ENCODE measurements at regions not wholly inside any gene's neighbourhood (a gene's known extent, or its start where the extent isn't known, plus 50 kb on each side); places are given as distances from the start of the nearest gene placed in this dataset.

GRCh38 chr15:62802612-62803011 lies 239.9 kb upstream of the TPM1 start:
- no peaks in the 10 kb centered on the region for H3K9me3 Mint-ChIP-seq
- H3K27ac Mint-ChIP-seq: no peak overlapping the region
- H3K4me1 Mint-ChIP-seq (ENCODE audit: low read depth): no peaks in the 10 kb centered on the region
- intact Hi-C loops (cut with micrococcal nuclease): no loop called here
- no peaks in the 10 kb centered on the region for H3K27me3 Mint-ChIP-seq
- no peak overlapping the region for H3K4me3 Mint-ChIP-seq
- peaks cover 15% of the 10 kb centered on the region for H3K36me3 Mint-ChIP-seq (ENCODE audit: low read depth)

DNA sequence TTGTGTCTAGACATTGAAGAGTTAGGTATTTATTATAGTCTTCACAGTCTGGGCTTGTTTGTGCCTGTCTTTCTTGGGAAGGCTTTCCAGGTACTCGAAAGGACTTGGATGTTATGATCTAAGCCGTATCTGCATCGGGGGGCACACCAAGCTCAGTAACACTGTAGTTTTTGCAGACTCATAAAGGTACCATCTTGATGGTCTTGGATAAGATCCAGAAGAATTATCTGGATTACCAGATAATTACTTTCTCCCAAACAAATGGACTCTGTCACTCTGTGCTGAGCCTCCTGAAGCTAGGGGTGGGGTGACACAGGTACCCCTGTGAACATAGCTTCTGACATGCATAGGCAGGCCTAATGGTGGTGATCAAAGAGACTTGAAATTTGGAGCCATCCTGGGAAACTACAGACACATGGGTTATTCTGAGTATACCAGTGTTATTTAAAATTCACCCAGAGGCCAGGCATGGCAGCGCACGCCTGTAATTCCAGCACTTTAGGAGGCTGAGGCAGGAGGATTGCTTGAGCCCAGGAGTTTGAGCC lies 238.6 kb upstream of the TPM1 start:
- H3K27ac Mint-ChIP-seq: no peak overlapping the region
- peaks cover 13% of the 10 kb centered on the region for H3K36me3 Mint-ChIP-seq (ENCODE audit: low read depth)
- intact Hi-C loops (cut with micrococcal nuclease): no loop called here
- H3K9me3 Mint-ChIP-seq: no peaks in the 10 kb centered on the region
- H3K4me3 Mint-ChIP-seq: no peak overlapping the region
- no peaks in the 10 kb centered on the region for H3K4me1 Mint-ChIP-seq (ENCODE audit: low read depth)
- no peaks in the 10 kb centered on the region for H3K27me3 Mint-ChIP-seq

DNA sequence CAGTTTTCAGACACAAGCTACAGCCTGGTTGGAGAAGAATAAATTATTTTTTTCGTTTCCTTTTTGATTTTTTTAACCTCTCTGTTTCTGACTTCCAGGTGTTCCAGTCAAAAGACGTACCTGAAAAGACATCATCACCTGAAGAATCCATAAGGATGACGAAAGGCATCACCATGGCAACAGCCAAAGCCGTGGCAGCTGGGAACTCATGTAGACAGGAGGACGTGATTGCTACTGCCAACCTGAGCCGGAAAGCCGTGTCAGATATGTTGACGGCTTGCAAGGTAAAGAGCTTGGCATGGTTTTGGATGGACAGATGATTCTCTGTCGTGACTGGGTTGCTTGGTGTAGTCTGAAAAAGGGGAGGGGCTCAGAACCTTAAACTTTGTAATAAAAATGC lies 237.0 kb upstream of the TPM1 start:
- Mint-ChIP-seq H3K4me3 (no peak overlapping the region), H3K4me1 (ENCODE audit: low read depth) (no peaks in the 10 kb centered on the region), H3K9me3 (no peaks in the 10 kb centered on the region), H3K36me3 (ENCODE audit: low read depth) (peaks cover 20% of the 10 kb centered on the region), H3K27me3 (no peaks in the 10 kb centered on the region), H3K27ac (no peak overlapping the region)
- intact Hi-C loops (cut with micrococcal nuclease): no loop called here

- intact Hi-C loops (cut with micrococcal nuclease): no loop called here
- no peak overlapping the region for H3K27ac Mint-ChIP-seq
- peaks cover 22% of the 10 kb centered on the region for H3K36me3 Mint-ChIP-seq (ENCODE audit: low read depth)
- H3K4me1 Mint-ChIP-seq (ENCODE audit: low read depth): no peaks in the 10 kb centered on the region
- no peaks in the 10 kb centered on the region for H3K27me3 Mint-ChIP-seq
- H3K9me3 Mint-ChIP-seq: no peaks in the 10 kb centered on the region
- no peak overlapping the region for H3K4me3 Mint-ChIP-seq
These were observed 234.9 kb upstream of the TPM1 start for GRCh38 chr15:62807539-62808130.

DNA sequence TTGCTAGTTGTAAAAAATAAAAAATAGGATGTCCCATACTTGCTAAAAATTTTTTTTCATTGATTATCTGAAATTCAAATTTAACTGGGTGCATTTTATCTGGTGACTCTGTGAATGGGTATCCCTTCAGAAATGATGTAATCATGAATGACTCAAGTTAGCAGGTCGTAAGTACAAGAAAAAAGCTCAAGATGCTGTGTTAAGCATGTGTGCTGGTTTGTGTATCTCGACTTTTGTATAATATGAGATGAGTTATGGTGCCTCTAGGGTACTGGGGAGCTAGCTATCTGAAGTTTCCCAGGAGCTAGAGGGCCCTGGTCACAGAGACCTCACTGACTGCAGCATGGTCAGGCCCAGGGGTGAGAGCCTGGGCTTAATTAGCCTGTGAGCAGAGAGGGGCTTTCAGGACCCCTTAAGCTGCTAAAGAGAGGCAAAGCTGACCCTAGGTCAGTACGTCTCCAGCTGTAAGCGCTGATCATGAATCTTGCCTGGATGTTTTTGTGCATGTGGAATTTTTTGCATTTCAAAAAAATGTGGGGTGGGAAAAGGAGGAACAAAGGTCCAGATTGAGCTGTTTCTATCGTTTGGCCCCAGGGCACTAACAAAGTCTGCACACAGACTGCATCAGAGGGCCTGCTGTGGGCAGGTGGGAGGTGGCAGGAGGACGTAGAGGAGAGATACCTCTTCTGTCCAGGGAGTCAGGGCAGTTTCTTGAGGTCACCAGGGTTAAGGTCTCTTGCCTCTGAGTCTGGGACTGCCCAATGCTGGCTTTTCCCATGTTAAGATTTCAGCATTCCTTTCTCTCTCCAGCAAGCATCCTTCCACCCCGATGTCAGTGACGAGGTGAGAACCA lies 233.2 kb upstream of the TPM1 start:
- Mint-ChIP-seq H3K9me3 (no peaks in the 10 kb centered on the region), H3K36me3 (ENCODE audit: low read depth) (peaks cover 22% of the 10 kb centered on the region), H3K4me3 (no peak overlapping the region), H3K4me1 (ENCODE audit: low read depth) (no peaks in the 10 kb centered on the region), H3K27ac (no peak overlapping the region), H3K27me3 (no peaks in the 10 kb centered on the region)
- intact Hi-C loops (cut with micrococcal nuclease): no loop called here

DNA sequence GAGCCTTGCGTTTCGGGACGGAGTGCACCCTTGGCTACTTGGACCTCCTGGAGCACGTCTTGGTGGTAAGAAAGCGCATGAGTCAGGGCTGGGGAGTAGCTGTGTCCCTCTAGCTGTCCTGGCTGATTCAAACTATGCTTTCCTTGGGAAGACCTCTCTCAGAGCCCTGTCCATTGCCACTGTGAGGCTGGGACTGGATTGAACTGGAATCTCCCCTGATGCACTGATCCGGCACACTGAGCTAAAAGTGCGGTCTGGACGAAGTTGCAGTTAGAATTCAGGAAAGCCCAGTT lies 232.6 kb upstream of the TPM1 start:
- H3K9me3 Mint-ChIP-seq: no peaks in the 10 kb centered on the region
- H3K4me3 Mint-ChIP-seq: no peak overlapping the region
- no peaks in the 10 kb centered on the region for H3K4me1 Mint-ChIP-seq (ENCODE audit: low read depth)
- peaks cover 23% of the 10 kb centered on the region for H3K36me3 Mint-ChIP-seq (ENCODE audit: low read depth)
- no peak overlapping the region for H3K27ac Mint-ChIP-seq
- H3K27me3 Mint-ChIP-seq: no peaks in the 10 kb centered on the region
- intact Hi-C loops (cut with micrococcal nuclease): no loop called here

- no peaks in the 10 kb centered on the region for H3K9me3 Mint-ChIP-seq
- H3K4me3 Mint-ChIP-seq: no peak overlapping the region
- intact Hi-C loops (cut with micrococcal nuclease): no loop called here
- H3K36me3 Mint-ChIP-seq (ENCODE audit: low read depth): peaks cover 16% of the 10 kb centered on the region
- no peak overlapping the region for H3K27ac Mint-ChIP-seq
- H3K27me3 Mint-ChIP-seq: no peaks in the 10 kb centered on the region
- no peaks in the 10 kb centered on the region for H3K4me1 Mint-ChIP-seq (ENCODE audit: low read depth)
These were observed 230.1 kb upstream of the TPM1 start for GRCh38 chr15:62812515-62812835.

GRCh38 chr15:62816342-62817069 lies 226.0 kb upstream of the TPM1 start:
- no peaks in the 10 kb centered on the region for H3K4me1 Mint-ChIP-seq (ENCODE audit: low read depth)
- no peak overlapping the region for H3K4me3 Mint-ChIP-seq
- no peaks in the 10 kb centered on the region for H3K9me3 Mint-ChIP-seq

GRCh38 chr15:62818691-62819090 lies 223.9 kb upstream of the TPM1 start:
- Mint-ChIP-seq H3K9me3 (no peaks in the 10 kb centered on the region), H3K27ac (no peak overlapping the region), H3K36me3 (ENCODE audit: low read depth) (peaks cover 6% of the 10 kb centered on the region), H3K4me3 (no peak overlapping the region), H3K4me1 (ENCODE audit: low read depth) (no peaks in the 10 kb centered on the region), H3K27me3 (no peaks in the 10 kb centered on the region)
- intact Hi-C loops (cut with micrococcal nuclease): no loop called here

More at GRCh38 chr15:62816342-62817069, 226.0 kb upstream of the TPM1 start:
- Mint-ChIP-seq H3K27me3 (no peaks in the 10 kb centered on the region), H3K27ac (no peak overlapping the region), H3K36me3 (ENCODE audit: low read depth) (peaks cover 6% of the 10 kb centered on the region)
- intact Hi-C loops (cut with micrococcal nuclease): no loop called here

GRCh38 chr15:62821384-62822131 lies 221.0 kb upstream of the TPM1 start:
- Mint-ChIP-seq H3K4me1 (ENCODE audit: low read depth) (no peaks in the 10 kb centered on the region), H3K27ac (no peak overlapping the region), H3K9me3 (no peaks in the 10 kb centered on the region), H3K27me3 (no peaks in the 10 kb centered on the region), H3K36me3 (ENCODE audit: low read depth) (no peaks in the 10 kb centered on the region), H3K4me3 (no peak overlapping the region)
- intact Hi-C loops (cut with micrococcal nuclease): no loop called here

DNA sequence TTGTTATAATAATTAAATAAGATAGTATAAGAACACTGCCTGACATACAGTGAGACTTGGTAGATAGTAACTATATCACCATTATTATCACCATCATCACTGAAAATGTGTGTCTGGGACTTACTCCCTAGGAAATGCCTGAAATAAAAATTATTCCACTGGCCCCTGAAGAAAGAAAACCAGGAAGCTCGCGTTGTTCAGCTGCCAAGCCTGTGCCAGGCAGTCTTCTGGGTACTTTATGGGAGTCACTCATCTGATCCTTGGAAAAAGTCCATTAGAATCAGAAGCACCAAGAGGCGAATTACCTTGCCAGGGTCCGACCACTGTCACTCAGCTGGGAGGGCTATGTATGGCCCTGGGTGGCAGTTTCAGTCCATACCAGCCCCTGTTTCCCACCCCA lies 220.3 kb upstream of the TPM1 start:
- intact Hi-C loops (cut with micrococcal nuclease): no loop called here
- Mint-ChIP-seq H3K4me3 (no peak overlapping the region), H3K4me1 (ENCODE audit: low read depth) (no peaks in the 10 kb centered on the region), H3K27me3 (peaks cover 3% of the 10 kb centered on the region), H3K27ac (no peak overlapping the region), H3K9me3 (no peaks in the 10 kb centered on the region), H3K36me3 (ENCODE audit: low read depth) (no peaks in the 10 kb centered on the region)

GRCh38 chr15:62823561-62823960 lies 219.0 kb upstream of the TPM1 start:
- no peak overlapping the region for H3K27ac Mint-ChIP-seq
- no peak overlapping the region for H3K4me3 Mint-ChIP-seq
- no peaks in the 10 kb centered on the region for H3K9me3 Mint-ChIP-seq
- H3K4me1 Mint-ChIP-seq (ENCODE audit: low read depth): no peaks in the 10 kb centered on the region
- H3K27me3 Mint-ChIP-seq: peaks cover 3% of the 10 kb centered on the region
- no peaks in the 10 kb centered on the region for H3K36me3 Mint-ChIP-seq (ENCODE audit: low read depth)
- intact Hi-C loops (cut with micrococcal nuclease): no loop called here

DNA sequence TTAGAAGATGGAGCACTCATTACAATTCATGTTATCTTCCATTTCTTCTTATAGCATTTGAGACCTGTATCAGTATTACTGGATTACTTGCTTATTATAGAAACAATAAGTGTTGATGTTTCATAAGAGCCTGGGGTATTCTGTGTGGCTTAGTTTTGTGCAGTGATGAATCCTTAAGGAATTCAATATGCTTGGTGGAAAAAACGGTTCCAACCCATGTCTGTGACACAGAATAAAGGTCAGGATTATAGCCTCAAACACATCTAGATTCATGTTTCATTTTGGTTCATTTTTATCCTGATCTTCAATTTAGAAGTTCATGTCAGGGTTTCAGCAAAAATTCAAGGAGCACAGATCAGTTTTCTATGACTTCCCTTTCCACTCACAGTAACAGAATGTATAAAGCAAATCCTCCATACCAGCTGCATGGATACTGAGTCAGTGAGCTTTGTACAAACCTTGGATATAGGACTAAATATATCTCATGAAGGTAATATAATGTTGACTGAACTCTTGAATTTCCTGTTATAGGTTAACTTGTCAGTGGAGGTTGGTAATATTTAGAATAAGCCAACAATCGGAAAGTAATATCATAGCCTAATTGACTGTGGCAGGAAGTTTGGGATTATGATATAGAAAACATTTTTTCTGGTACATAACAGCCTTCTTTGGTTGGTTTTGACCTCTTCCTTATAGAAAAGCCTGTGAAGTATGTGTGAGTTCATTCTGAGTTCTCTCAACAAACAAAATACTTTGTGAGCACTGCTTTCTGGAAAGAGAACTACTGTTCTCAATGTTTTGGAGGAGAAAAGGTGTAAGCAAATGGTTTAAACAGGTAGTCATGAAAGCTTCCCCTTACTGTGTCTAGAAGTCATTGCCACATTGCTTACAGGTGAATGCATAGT lies 218.2 kb upstream of the TPM1 start:
- H3K9me3 Mint-ChIP-seq: no peaks in the 10 kb centered on the region
- no peak overlapping the region for H3K27ac Mint-ChIP-seq
- no peaks in the 10 kb centered on the region for H3K4me1 Mint-ChIP-seq (ENCODE audit: low read depth)
- intact Hi-C loops (cut with micrococcal nuclease): no loop called here
- peaks cover 3% of the 10 kb centered on the region for H3K27me3 Mint-ChIP-seq
- H3K4me3 Mint-ChIP-seq: no peak overlapping the region
- H3K36me3 Mint-ChIP-seq (ENCODE audit: low read depth): no peaks in the 10 kb centered on the region
